GM12878 (cell line): ENCODE measurements at regions not wholly inside any gene's neighbourhood (a gene's known extent, or its start where the extent isn't known, plus 50 kb on each side); places are given as distances from the start of the nearest gene placed in this dataset.
A peak's percentile ranks its signal among the peaks of the same experiment; 100 is the strongest.

Experiments used
- BHLHE40 ChIP-seq, 2 experiments: fragments of 450-650 bp in 1 of 2; IDR thresholded peaks; 2 replicates each; pipeline ENCODE4 v1.6.1; 2011 to 2017; ENCODE audit warnings: low read depth in 2 of 2, borderline replicate concordance in 1 of 2, improper control_type of control experiment in 1 of 2, low read length in 1 of 2, mild to moderate bottlenecking in 1 of 2
- BRCA1 ChIP-seq: IDR thresholded peaks from 2 replicates; pipeline ENCODE4 v1.6.1; 2011; ENCODE audit warnings: low read depth, low read length, improper control_type of control experiment
- CBX3 ChIP-seq: fragments of 200-600 bp; sonication (generic); IDR thresholded peaks from 2 replicates; pipeline ENCODE4 v1.6.1; 2016; ENCODE audit warnings: low read depth, borderline replicate concordance
- DPF2 ChIP-seq: fragments of 450-650 bp; IDR thresholded peaks from 2 replicates; pipeline ENCODE4 v1.6.1; 2017; ENCODE audit warnings: mild to moderate bottlenecking
- EP300 ChIP-seq, 2 experiments: fragments of 150-350 bp in 1 of 2; IDR thresholded peaks; 2 replicates each; pipeline ENCODE4 v1.6.1; 2011 to 2012; ENCODE audit warnings: low read depth in 2 of 2, low read length in 2 of 2, borderline replicate concordance in 1 of 2, improper control_type of control experiment in 1 of 2, inconsistent platforms in 1 of 2; ENCODE audit not compliant: control insufficient read depth in 1 of 2
- NFXL1 ChIP-seq: fragments of 450-650 bp; IDR thresholded peaks from 2 replicates; pipeline ENCODE4 v1.6.1; 2017; ENCODE audit warnings: antibody characterized with exemption, mild to moderate bottlenecking, borderline replicate concordance
- POU2F2 ChIP-seq: IDR thresholded peaks from 3 replicates; pipeline ENCODE4 v1.6.1; 2011; ENCODE audit warnings: low read depth, mild to moderate bottlenecking, low read length, borderline replicate concordance
- SMARCA5 ChIP-seq: fragments of 450-650 bp; IDR thresholded peaks from 2 replicates; pipeline ENCODE4 v1.6.1; 2017; ENCODE audit warnings: mild to moderate bottlenecking
- SMC3 ChIP-seq: IDR thresholded peaks from 2 replicates; pipeline ENCODE4 v1.6.1; 2011; ENCODE audit warnings: low read length, improper control_type of control experiment, borderline replicate concordance
- SPI1 ChIP-seq: IDR thresholded peaks from 2 replicates; pipeline ENCODE4 v1.6.1; 2011; ENCODE audit warnings: low read depth, mild to moderate bottlenecking, low read length, moderate library complexity, borderline replicate concordance; ENCODE audit not compliant: insufficient read depth
- SRF ChIP-seq, 2 experiments: IDR thresholded peaks; 2 replicates each; pipeline ENCODE4 v1.6.1; 2011; ENCODE audit warnings: low read depth in 2 of 2, low read length in 2 of 2, mild to moderate bottlenecking in 1 of 2, moderate library complexity in 1 of 2
- STAT3 ChIP-seq: IDR thresholded peaks from 2 replicates; pipeline ENCODE4 v1.6.1; 2011; ENCODE audit warnings: low read depth, low read length, improper control_type of control experiment
- TCF7 ChIP-seq: IDR thresholded peaks from 2 replicates; pipeline ENCODE4 v1.6.1; 2014; ENCODE audit warnings: antibody characterized with exemption, borderline replicate concordance
- ZZZ3 ChIP-seq: IDR thresholded peaks from 2 replicates; pipeline ENCODE4 v1.6.1; 2011; ENCODE audit warnings: low read depth; ENCODE audit not compliant: control insufficient read depth, insufficient read length
- TF ChIP-seq, protein P1 (sequence below): IDR thresholded peaks from 2 replicates; pipeline ENCODE4 v1.6.1; 2011; ENCODE audit warnings: borderline replicate concordance, low read depth, mild to moderate bottlenecking, moderate library complexity, low read length; ENCODE audit not compliant: insufficient read depth, poor library complexity, severe bottlenecking
- TF ChIP-seq, protein P2 (sequence below): fragments of 450-650 bp; IDR thresholded peaks from 2 replicates; pipeline ENCODE4 v1.6.1; 2017; ENCODE audit warnings: mild to moderate bottlenecking, moderate library complexity

GRCh38 chr11:13105237-13105844, 96.2 kb downstream of the RASSF10 start (continued):
- TF ChIP-seq NFXL1 (no peak), ZZZ3 (no peak), POU2F2 (no peak), EP300 (IDR thresholded peaks at IDR 0.05; ENCODE audit: borderline replicate concordance in 1 of 2, control insufficient read depth in 1 of 2, low read depth in 2 of 2, low read length in 2 of 2) (peak; percentile 28 to 46; a peak in 2 of 4 replicates), BHLHE40 (IDR thresholded peaks at IDR 0.05; ENCODE audit: borderline replicate concordance in 1 of 2, low read depth in 2 of 2, low read length in 1 of 2) (peak in 1 of 2 experiments; percentile 51; a peak in 2 of 4 replicates), BRCA1 (no peak), CBX3 (no peak), STAT3 (no peak), SPI1 (0 out of 2 replicates have a peak, but pooled peaks have one; percentile 9), SMARCA5 (0 out of 2 replicates have a peak, but pooled peaks have one; percentile 33), TCF7 (no peak), SRF (IDR thresholded peaks at IDR 0.05; ENCODE audit: low read depth in 2 of 2, low read length in 2 of 2) (no peak), DPF2 (peak; percentile 72), SMC3 (no peak)
- TF ChIP-seq, protein P1, sequence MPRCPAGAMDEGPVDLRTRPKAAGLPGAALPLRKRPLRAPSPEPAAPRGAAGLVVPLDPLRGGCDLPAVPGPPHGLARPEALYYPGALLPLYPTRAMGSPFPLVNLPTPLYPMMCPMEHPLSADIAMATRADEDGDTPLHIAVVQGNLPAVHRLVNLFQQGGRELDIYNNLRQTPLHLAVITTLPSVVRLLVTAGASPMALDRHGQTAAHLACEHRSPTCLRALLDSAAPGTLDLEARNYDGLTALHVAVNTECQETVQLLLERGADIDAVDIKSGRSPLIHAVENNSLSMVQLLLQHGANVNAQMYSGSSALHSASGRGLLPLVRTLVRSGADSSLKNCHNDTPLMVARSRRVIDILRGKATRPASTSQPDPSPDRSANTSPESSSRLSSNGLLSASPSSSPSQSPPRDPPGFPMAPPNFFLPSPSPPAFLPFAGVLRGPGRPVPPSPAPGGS: no peak
- TF ChIP-seq, protein P2, sequence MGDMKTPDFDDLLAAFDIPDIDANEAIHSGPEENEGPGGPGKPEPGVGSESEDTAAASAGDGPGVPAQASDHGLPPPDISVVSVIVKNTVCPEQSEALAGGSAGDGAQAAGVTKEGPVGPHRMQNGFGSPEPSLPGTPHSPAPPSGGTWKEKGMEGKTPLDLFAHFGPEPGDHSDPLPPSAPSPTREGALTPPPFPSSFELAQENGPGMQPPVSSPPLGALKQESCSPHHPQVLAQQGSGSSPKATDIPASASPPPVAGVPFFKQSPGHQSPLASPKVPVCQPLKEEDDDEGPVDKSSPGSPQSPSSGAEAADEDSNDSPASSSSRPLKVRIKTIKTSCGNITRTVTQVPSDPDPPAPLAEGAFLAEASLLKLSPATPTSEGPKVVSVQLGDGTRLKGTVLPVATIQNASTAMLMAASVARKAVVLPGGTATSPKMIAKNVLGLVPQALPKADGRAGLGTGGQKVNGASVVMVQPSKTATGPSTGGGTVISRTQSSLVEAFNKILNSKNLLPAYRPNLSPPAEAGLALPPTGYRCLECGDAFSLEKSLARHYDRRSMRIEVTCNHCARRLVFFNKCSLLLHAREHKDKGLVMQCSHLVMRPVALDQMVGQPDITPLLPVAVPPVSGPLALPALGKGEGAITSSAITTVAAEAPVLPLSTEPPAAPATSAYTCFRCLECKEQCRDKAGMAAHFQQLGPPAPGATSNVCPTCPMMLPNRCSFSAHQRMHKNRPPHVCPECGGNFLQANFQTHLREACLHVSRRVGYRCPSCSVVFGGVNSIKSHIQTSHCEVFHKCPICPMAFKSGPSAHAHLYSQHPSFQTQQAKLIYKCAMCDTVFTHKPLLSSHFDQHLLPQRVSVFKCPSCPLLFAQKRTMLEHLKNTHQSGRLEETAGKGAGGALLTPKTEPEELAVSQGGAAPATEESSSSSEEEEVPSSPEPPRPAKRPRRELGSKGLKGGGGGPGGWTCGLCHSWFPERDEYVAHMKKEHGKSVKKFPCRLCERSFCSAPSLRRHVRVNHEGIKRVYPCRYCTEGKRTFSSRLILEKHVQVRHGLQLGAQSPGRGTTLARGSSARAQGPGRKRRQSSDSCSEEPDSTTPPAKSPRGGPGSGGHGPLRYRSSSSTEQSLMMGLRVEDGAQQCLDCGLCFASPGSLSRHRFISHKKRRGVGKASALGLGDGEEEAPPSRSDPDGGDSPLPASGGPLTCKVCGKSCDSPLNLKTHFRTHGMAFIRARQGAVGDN: 0 out of 2 replicates have a peak, but pooled peaks have one; percentile 21
